Neural cell (in vitro differentiated cells): ENCODE measurements at regions not wholly inside any gene's neighbourhood (a gene's known extent, or its start where the extent isn't known, plus 50 kb on each side); places are given as distances from the start of the nearest gene placed in this dataset.

ENCODE experiments used
- EP300 ChIP-seq: fragments of 450-650 bp; conservative IDR thresholded peaks from 2 replicates; pipeline ENCODE4 v1.6.1; 2014; ENCODE audit warnings: antibody characterized with exemption, mild to moderate bottlenecking, moderate library complexity; ENCODE audit not compliant: poor library complexity, severe bottlenecking
- EZH2 ChIP-seq: fragments of 200-600, 300-800 bp; shearing (Covaris generic), sonication (generic); IDR thresholded peaks from 2 replicates; pipeline ENCODE4 v1.6.1; 2014; ENCODE audit warnings: antibody characterized with exemption, low read length, borderline replicate concordance, mild to moderate bottlenecking; ENCODE audit not compliant: insufficient read depth, poor library complexity, severe bottlenecking
- MXI1 ChIP-seq: fragments of 450-650 bp; conservative IDR thresholded peaks from 2 replicates; pipeline ENCODE4 v1.6.1; 2014; ENCODE audit warnings: antibody characterized with exemption, mild to moderate bottlenecking; ENCODE audit not compliant: poor library complexity, severe bottlenecking
- POLR2AphosphoS5 ChIP-seq: IDR thresholded peaks from 2 replicates; pipeline ENCODE4 v1.6.1; 2012
- RAD21 ChIP-seq: fragments of 450-650 bp; conservative IDR thresholded peaks from 2 replicates; pipeline ENCODE4 v1.6.1; 2014; ENCODE audit warnings: antibody characterized with exemption, mild to moderate bottlenecking, moderate library complexity
- SMC3 ChIP-seq: fragments of 450-650 bp; conservative IDR thresholded peaks from 2 replicates; pipeline ENCODE4 v1.6.1; 2014; ENCODE audit warnings: antibody characterized with exemption, mild to moderate bottlenecking, moderate library complexity; ENCODE audit not compliant: poor library complexity
- TAF1 ChIP-seq: IDR thresholded peaks from 2 replicates; pipeline ENCODE4 v1.6.1; 2012; ENCODE audit warnings: low read depth
- TF ChIP-seq, protein P1 (sequence below): fragments of 450-650 bp; IDR thresholded peaks from 2 replicates; pipeline ENCODE4 v1.5.1; 2014; ENCODE audit warnings: antibody characterized with exemption, mild to moderate bottlenecking, moderate library complexity; ENCODE audit not compliant: poor library complexity, severe bottlenecking
- TF ChIP-seq, protein P2 (sequence below): IDR thresholded peaks from 2 replicates; pipeline ENCODE4 v1.6.1; 2012; ENCODE audit warnings: borderline replicate concordance

DNA sequence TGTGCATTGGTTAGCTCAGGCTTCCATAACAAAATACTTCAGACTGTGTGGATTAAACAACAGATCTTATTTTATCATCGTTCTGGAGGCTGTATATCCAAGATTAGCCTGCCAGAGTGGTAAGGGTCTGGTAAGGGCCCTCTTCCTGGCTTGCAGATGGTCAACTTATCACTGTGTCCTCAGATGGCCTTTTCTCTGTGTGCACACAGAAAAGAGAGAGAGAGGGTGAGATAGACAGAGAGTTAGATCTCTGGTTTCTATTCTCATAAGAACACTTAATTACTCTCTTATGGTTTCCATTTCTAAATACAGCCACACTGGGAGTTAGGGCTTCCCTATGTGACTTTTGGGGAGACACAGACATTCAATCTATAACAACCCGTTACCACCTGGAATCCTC, 1003.5 kb downstream of the TSN start:
- no peak for TF ChIP-seq EZH2
- TF ChIP-seq, protein P1, sequence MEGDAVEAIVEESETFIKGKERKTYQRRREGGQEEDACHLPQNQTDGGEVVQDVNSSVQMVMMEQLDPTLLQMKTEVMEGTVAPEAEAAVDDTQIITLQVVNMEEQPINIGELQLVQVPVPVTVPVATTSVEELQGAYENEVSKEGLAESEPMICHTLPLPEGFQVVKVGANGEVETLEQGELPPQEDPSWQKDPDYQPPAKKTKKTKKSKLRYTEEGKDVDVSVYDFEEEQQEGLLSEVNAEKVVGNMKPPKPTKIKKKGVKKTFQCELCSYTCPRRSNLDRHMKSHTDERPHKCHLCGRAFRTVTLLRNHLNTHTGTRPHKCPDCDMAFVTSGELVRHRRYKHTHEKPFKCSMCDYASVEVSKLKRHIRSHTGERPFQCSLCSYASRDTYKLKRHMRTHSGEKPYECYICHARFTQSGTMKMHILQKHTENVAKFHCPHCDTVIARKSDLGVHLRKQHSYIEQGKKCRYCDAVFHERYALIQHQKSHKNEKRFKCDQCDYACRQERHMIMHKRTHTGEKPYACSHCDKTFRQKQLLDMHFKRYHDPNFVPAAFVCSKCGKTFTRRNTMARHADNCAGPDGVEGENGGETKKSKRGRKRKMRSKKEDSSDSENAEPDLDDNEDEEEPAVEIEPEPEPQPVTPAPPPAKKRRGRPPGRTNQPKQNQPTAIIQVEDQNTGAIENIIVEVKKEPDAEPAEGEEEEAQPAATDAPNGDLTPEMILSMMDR, result no peak
- no peak for TF ChIP-seq POLR2AphosphoS5
- no peak for TF ChIP-seq TAF1
- TF ChIP-seq SMC3, result no peak
- no peak for TF ChIP-seq EP300
- no peak for TF ChIP-seq RAD21
- TF ChIP-seq, protein P2, sequence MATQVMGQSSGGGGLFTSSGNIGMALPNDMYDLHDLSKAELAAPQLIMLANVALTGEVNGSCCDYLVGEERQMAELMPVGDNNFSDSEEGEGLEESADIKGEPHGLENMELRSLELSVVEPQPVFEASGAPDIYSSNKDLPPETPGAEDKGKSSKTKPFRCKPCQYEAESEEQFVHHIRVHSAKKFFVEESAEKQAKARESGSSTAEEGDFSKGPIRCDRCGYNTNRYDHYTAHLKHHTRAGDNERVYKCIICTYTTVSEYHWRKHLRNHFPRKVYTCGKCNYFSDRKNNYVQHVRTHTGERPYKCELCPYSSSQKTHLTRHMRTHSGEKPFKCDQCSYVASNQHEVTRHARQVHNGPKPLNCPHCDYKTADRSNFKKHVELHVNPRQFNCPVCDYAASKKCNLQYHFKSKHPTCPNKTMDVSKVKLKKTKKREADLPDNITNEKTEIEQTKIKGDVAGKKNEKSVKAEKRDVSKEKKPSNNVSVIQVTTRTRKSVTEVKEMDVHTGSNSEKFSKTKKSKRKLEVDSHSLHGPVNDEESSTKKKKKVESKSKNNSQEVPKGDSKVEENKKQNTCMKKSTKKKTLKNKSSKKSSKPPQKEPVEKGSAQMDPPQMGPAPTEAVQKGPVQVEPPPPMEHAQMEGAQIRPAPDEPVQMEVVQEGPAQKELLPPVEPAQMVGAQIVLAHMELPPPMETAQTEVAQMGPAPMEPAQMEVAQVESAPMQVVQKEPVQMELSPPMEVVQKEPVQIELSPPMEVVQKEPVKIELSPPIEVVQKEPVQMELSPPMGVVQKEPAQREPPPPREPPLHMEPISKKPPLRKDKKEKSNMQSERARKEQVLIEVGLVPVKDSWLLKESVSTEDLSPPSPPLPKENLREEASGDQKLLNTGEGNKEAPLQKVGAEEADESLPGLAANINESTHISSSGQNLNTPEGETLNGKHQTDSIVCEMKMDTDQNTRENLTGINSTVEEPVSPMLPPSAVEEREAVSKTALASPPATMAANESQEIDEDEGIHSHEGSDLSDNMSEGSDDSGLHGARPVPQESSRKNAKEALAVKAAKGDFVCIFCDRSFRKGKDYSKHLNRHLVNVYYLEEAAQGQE, result no peak
- no peak for TF ChIP-seq MXI1
